HepG2 (cell line): ENCODE measurements at regions not wholly inside any gene's neighbourhood (a gene's known extent, or its start where the extent isn't known, plus 50 kb on each side); places are given as distances from the start of the nearest gene placed in this dataset.

ENCODE experiments used
- ATAC-seq: fragments of 200-7000 bp; cut with Tn5 transposase; 3 replicates; pipeline ENCODE4 v1.9.1; 2020; ENCODE audit warnings: mild to moderate bottlenecking, moderate library complexity
- BruUV-seq: library from RNA; stranded (reverse); fragments of 400-500 nt; replicated peaks from 2 replicates; lab custom pipeline; 2021; lab: Mats Ljungman, UMichigan
- CTCF ChIA-PET: fragments of 300-600 bp; formaldehyde crosslinking; extraction: SDS; loops from one replicate; lab custom pipeline; 2021; ENCODE audit warnings: low total read pairs, inconsistent platforms, low intra/inter-chr PET ratio; lab: Yijun Ruan, JAX
- POLR2A ChIA-PET: fragments of 350-600 bp; sonication (Branson Sonifier 250); formaldehyde crosslinking; loops from one replicate; lab custom pipeline; 2020; ENCODE audit warnings: antibody characterized with exemption, inconsistent platforms; lab: Yijun Ruan, JAX
- DNase-seq: peaks from one replicate; pipeline ENCODE4 v3.0.0-alpha.2; 2015; ENCODE audit warnings: low spot score
- FAIRE-seq: peaks from 3 replicates; lab custom pipeline; 2011; peaks lifted over from hg19 to GRCh38; lab: Jason Lieb, UNC
- H2AFZ ChIP-seq: one replicate; pipeline ENCODE4 v1.6.1; 2011; ENCODE audit warnings: low read length, inconsistent platforms
- H3K27ac ChIP-seq: fragments of 300-600 bp; 3 replicates; pipeline ENCODE4 v1.8.0; 2011; ENCODE audit warnings: mixed run types, mild to moderate bottlenecking, mixed read lengths, low read length, inconsistent platforms; ENCODE audit not compliant: insufficient read depth; ENCODE audit errors: extremely low read length
- H3K27me3 ChIP-seq, 2 experiments: fragments of 200-600 bp in 1 of 2; 2 replicates in 1 of 2; 3 replicates in 1 of 2; pipeline versions ENCODE4 v1.6.0 to v1.8.0; 2011; ENCODE audit warnings: low read length in 2 of 2, mild to moderate bottlenecking in 2 of 2, moderate library complexity in 2 of 2, inconsistent platforms in 1 of 2; ENCODE audit not compliant: insufficient read depth in 2 of 2, control insufficient read depth in 1 of 2
- H3K36me3 ChIP-seq, 2 experiments: fragments of 200-600 bp in 1 of 2; replicated peaks in 1 of 2; 2 replicates in 1 of 2; 3 replicates in 1 of 2; pipeline versions ENCODE4 v1.5.1 to v1.8.0; 2011; ENCODE audit warnings: low read length in 2 of 2, inconsistent platforms in 1 of 2; ENCODE audit not compliant: insufficient read depth in 2 of 2, control insufficient read depth in 1 of 2
- H3K4me1 ChIP-seq: 2 replicates; pipeline ENCODE4 v1.5.1; 2012; ENCODE audit warnings: low read length, inconsistent platforms; ENCODE audit not compliant: insufficient read depth
- H3K4me2 ChIP-seq: 2 replicates; pipeline ENCODE4 v1.6.0; 2011; ENCODE audit warnings: low read depth, low read length, inconsistent platforms
- H3K4me3 ChIP-seq, 3 experiments: fragments of 200-600 bp in 1 of 3; sonication (generic), shearing (Covaris generic) in 1 of 3; replicated peaks in 1 of 3; 2 replicates each; pipeline ENCODE4 v1.5.1; 2011 to 2016; ENCODE audit warnings: low read length in 3 of 3, inconsistent platforms in 2 of 3, low read depth in 2 of 3, mild to moderate bottlenecking in 2 of 3, control low read depth in 1 of 3, mixed read lengths in 1 of 3; ENCODE audit not compliant: insufficient read depth in 1 of 3
- H3K79me2 ChIP-seq: one replicate; pipeline ENCODE4 v1.6.1; 2011; ENCODE audit warnings: low read length, inconsistent platforms; ENCODE audit not compliant: insufficient read depth
- H3K9ac ChIP-seq: 2 replicates; pipeline ENCODE4 v1.6.0; 2011; ENCODE audit warnings: mild to moderate bottlenecking, low read depth, low read length, inconsistent platforms; ENCODE audit not compliant: insufficient read depth
- H3K9me3 ChIP-seq: 2 replicates; pipeline ENCODE4 v1.5.1; 2012; ENCODE audit warnings: mild to moderate bottlenecking, low read length
- H4K20me1 ChIP-seq: 2 replicates; pipeline ENCODE4 v1.6.0; 2011; ENCODE audit warnings: inconsistent platforms, mild to moderate bottlenecking, low read length, moderate library complexity; ENCODE audit not compliant: insufficient read depth
- DMAP1 ChIP-seq: IDR thresholded peaks from 2 replicates; pipeline ENCODE4 v1.6.1; 2016
- GTF3A ChIP-seq: sonication (generic); formaldehyde crosslinking; conservative IDR thresholded peaks from 2 replicates; pipeline ENCODE4 v1.4.0; 2020; ENCODE audit warnings: mild to moderate bottlenecking, missing genetic modification reagents
- ZBTB7B ChIP-seq: sonication (generic); formaldehyde crosslinking; IDR thresholded peaks from 2 replicates; pipeline ENCODE4 v1.4.0; 2020; ENCODE audit warnings: missing genetic modification reagents
- ZFP41 ChIP-seq: sonication (generic); formaldehyde crosslinking; IDR thresholded peaks from 2 replicates; pipeline ENCODE4 v1.4.0; 2020; ENCODE audit warnings: mild to moderate bottlenecking, missing genetic modification reagents, borderline replicate concordance
- ZNF274 ChIP-seq: sonication (generic); formaldehyde crosslinking; IDR thresholded peaks from 2 replicates; pipeline ENCODE4 v1.5.1; 2020; ENCODE audit warnings: mild to moderate bottlenecking, missing genetic modification reagents
- ZNF652 ChIP-seq: IDR thresholded peaks from 2 replicates; pipeline ENCODE4 v1.6.1; 2016; ENCODE audit warnings: low read depth, borderline replicate concordance
- ZNF788 ChIP-seq: sonication (generic); formaldehyde crosslinking; IDR thresholded peaks from 2 replicates; pipeline ENCODE4 v1.5.0; 2020; ENCODE audit warnings: mild to moderate bottlenecking, missing genetic modification reagents, borderline replicate concordance
- WGBS: methylation state at CpG from one replicate; pipeline ENCODE4 v1.1.6; 2017; ENCODE audit warnings: low lambda C conversion rate; 5-methylcytosine and 5-hydroxymethylcytosine counted together
- in situ Hi-C: cut with HindIII; loops from 2 replicates; pipeline ENCODE4 v1.10.0; 2017; ENCODE audit warnings: low pct_unique_long_range_greater_than_20kb; ENCODE audit not compliant: extremely low pct_ligation_motif_present
- intact Hi-C: fragments of 100-400 bp; cut with micrococcal nuclease; formaldehyde crosslinking; loops from one replicate; pipeline ENCODE4 v1.10.0; 2022; ENCODE audit not compliant: unreplicated experiment
- TF ChIP-seq, protein P1 (sequence below): IDR thresholded peaks from 2 replicates; pipeline ENCODE4 v1.6.1; 2012; ENCODE audit warnings: inconsistent platforms
- TF ChIP-seq, protein P2 (sequence below): sonication (generic); formaldehyde crosslinking; IDR thresholded peaks from 2 replicates; pipeline ENCODE4 v1.4.0; 2020; ENCODE audit warnings: missing genetic modification reagents
- TF ChIP-seq, protein P3 (sequence below): sonication (generic); formaldehyde crosslinking; IDR thresholded peaks from 2 replicates; pipeline ENCODE4 v1.8.1; 2023; ENCODE audit warnings: missing genetic modification reagents, inconsistent platforms, borderline replicate concordance
- TF ChIP-seq, protein P4 (sequence below), 2 experiments: fragments of 450-650 bp in 1 of 2; sonication (generic) in 1 of 2; formaldehyde crosslinking in 1 of 2; IDR thresholded peaks; 2 replicates each; pipeline versions ENCODE4 v1.6.1 to v1.8.0; 2016 to 2022; ENCODE audit warnings: antibody characterized with exemption in 1 of 2, mild to moderate bottlenecking in 1 of 2, missing genetic modification reagents in 1 of 2

DNA sequence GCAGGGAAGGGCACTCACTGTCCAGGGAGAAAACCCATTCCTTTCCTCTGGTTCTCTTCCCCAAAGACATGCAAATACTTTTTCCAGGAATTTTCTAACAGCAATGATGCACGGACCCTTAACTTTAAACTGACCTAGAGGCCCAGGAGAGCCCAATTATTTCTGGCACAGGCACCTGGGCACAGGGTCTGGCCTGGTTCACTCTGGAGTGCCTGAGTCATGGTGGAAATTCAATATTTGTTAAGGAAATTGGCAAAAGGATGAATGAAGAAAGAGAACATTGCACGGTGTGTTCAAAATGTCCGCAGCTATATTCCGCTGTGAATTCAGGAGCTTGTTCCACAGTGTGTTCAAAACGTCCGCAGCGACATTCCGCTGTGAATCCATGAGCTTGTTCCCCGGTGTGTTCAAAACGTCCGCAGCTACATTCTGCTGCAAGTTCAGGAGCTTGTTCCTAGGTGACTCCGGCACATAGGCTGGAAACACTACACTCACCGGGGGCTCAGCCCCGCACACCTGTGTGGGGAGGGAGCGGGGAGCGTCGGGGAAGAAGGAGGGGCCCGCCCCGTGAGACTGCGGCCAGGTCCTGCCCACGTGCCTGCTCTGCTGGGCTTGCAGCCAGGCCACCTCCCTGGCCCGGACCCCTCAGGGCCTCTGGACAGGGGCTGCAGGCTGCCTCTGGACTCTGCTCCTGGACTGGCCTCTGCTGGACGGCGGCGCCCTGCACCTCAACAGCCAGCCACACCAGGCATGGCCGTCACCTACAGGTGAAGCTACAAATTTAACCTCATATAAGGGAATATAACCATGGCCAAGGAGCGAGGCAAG, 72.0 kb upstream of the FAM20C start:
- Histone ChIP-seq H3K79me2 (no peaks in the 10 kb centered on the region), H4K20me1 (no peaks in the 10 kb centered on the region), H3K27me3 (peaks cover 2 to 46% of the 10 kb centered on the region in 2 experiments; a peak in 4 of 5 replicates), H3K27ac (no peak overlapping the region), H2AFZ (no peak overlapping the region), H3K9me3 (no peaks in the 10 kb centered on the region), H3K4me3 (peak overlapping the region in 1 of 3 experiments; percentile 17; a peak in 1 of 6 replicates), H3K4me1 (peaks cover 10% of the 10 kb centered on the region), H3K36me3 (no peaks in the 10 kb centered on the region), H3K9ac (no peak overlapping the region), H3K4me2 (no peak overlapping the region)
- no peak for FAIRE-seq
- ATAC-seq, result peak; percentile 91
- POLR2A ChIA-PET, result no interaction called here
- intact Hi-C loops, result loop anchor here (2.0 kb wide), 1 partner anchor 22 kb away; no protein-coding TSS in a partner anchor
- in situ Hi-C loops, result no loop called here
- CTCF ChIA-PET, result no interaction called here
- no TSS peak for BruUV-seq
- 56% methylated on average over 11 of the region's 27 CpGs for WGBS
- DNase-seq, result no peak
- TF ChIP-seq ZNF274 (CRISPR knock-in tag) (no peak), ZNF652 (CRISPR knock-in tag) (no peak), ZFP41 (CRISPR knock-in tag) (no peak), ZBTB7B (0 out of 2 replicates have a peak, but pooled peaks have one; percentile 31), DMAP1 (CRISPR knock-in tag) (no peak), GTF3A (CRISPR knock-in tag) (no peak), ZNF788 (peak; percentile 55; the same call in 1 of the 2 replicates)
- TF ChIP-seq, protein P1, sequence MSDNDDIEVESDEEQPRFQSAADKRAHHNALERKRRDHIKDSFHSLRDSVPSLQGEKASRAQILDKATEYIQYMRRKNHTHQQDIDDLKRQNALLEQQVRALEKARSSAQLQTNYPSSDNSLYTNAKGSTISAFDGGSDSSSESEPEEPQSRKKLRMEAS, result peak; percentile 38; the same call in 1 of the 2 replicates
- TF ChIP-seq, protein P2, sequence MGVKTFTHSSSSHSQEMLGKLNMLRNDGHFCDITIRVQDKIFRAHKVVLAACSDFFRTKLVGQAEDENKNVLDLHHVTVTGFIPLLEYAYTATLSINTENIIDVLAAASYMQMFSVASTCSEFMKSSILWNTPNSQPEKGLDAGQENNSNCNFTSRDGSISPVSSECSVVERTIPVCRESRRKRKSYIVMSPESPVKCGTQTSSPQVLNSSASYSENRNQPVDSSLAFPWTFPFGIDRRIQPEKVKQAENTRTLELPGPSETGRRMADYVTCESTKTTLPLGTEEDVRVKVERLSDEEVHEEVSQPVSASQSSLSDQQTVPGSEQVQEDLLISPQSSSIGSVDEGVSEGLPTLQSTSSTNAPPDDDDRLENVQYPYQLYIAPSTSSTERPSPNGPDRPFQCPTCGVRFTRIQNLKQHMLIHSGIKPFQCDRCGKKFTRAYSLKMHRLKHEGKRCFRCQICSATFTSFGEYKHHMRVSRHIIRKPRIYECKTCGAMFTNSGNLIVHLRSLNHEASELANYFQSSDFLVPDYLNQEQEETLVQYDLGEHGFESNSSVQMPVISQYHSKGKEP (CRISPR knock-in tag), result no peak
- TF ChIP-seq, protein P3, sequence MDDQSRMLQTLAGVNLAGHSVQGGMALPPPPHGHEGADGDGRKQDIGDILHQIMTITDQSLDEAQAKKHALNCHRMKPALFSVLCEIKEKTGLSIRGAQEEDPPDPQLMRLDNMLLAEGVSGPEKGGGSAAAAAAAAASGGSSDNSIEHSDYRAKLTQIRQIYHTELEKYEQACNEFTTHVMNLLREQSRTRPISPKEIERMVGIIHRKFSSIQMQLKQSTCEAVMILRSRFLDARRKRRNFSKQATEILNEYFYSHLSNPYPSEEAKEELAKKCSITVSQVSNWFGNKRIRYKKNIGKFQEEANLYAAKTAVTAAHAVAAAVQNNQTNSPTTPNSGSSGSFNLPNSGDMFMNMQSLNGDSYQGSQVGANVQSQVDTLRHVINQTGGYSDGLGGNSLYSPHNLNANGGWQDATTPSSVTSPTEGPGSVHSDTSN (CRISPR knock-in tag), result no peak
- TF ChIP-seq, protein P4, sequence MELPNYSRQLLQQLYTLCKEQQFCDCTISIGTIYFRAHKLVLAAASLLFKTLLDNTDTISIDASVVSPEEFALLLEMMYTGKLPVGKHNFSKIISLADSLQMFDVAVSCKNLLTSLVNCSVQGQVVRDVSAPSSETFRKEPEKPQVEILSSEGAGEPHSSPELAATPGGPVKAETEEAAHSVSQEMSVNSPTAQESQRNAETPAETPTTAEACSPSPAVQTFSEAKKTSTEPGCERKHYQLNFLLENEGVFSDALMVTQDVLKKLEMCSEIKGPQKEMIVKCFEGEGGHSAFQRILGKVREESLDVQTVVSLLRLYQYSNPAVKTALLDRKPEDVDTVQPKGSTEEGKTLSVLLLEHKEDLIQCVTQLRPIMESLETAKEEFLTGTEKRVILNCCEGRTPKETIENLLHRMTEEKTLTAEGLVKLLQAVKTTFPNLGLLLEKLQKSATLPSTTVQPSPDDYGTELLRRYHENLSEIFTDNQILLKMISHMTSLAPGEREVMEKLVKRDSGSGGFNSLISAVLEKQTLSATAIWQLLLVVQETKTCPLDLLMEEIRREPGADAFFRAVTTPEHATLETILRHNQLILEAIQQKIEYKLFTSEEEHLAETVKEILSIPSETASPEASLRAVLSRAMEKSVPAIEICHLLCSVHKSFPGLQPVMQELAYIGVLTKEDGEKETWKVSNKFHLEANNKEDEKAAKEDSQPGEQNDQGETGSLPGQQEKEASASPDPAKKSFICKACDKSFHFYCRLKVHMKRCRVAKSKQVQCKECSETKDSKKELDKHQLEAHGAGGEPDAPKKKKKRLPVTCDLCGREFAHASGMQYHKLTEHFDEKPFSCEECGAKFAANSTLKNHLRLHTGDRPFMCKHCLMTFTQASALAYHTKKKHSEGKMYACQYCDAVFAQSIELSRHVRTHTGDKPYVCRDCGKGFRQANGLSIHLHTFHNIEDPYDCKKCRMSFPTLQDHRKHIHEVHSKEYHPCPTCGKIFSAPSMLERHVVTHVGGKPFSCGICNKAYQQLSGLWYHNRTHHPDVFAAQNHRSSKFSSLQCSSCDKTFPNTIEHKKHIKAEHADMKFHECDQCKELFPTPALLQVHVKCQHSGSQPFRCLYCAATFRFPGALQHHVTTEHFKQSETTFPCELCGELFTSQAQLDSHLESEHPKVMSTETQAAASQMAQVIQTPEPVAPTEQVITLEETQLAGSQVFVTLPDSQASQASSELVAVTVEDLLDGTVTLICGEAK (IDR thresholded peaks at IDR 0.05), result no peak
- TF ChIP-seq, protein P4 (CRISPR knock-in tag; IDR thresholded peaks at IDR 0.05), result no peak
